ENCODE measurements at regions not wholly inside any gene's neighbourhood (a gene's known extent, or its start where the extent isn't known, plus 50 kb on each side); places are given as distances from the start of the nearest gene placed in this dataset.

DNA sequence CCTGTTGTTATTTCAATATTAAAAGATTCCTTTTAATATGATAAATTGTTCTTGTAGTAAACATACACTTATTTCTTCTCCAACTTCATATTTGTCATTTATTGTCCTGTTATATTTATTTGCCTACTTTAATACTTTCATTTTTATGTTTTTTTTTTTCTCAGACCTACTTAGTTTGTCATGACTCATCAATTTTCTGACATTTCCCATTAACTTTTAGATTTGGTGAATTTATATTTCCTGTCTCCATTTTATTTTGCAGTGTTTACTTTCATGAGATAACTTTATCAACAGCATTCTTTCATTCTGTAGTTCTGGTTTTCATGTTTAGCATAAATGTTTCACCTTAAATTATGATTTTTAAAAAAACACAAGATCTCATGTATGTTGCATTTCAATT is 788.7 kb downstream of the EFNA5 start:
- no peak for TF ChIP-seq POLR2AphosphoS5 (IDR thresholded peaks at IDR 0.05)
- TF ChIP-seq, protein P1, sequence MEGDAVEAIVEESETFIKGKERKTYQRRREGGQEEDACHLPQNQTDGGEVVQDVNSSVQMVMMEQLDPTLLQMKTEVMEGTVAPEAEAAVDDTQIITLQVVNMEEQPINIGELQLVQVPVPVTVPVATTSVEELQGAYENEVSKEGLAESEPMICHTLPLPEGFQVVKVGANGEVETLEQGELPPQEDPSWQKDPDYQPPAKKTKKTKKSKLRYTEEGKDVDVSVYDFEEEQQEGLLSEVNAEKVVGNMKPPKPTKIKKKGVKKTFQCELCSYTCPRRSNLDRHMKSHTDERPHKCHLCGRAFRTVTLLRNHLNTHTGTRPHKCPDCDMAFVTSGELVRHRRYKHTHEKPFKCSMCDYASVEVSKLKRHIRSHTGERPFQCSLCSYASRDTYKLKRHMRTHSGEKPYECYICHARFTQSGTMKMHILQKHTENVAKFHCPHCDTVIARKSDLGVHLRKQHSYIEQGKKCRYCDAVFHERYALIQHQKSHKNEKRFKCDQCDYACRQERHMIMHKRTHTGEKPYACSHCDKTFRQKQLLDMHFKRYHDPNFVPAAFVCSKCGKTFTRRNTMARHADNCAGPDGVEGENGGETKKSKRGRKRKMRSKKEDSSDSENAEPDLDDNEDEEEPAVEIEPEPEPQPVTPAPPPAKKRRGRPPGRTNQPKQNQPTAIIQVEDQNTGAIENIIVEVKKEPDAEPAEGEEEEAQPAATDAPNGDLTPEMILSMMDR (IDR thresholded peaks at IDR 0.05), result no peak
